ENCODE measurements at regions not wholly inside any gene's neighbourhood (a gene's known extent, or its start where the extent isn't known, plus 50 kb on each side); places are given as distances from the start of the nearest gene placed in this dataset.

DNA sequence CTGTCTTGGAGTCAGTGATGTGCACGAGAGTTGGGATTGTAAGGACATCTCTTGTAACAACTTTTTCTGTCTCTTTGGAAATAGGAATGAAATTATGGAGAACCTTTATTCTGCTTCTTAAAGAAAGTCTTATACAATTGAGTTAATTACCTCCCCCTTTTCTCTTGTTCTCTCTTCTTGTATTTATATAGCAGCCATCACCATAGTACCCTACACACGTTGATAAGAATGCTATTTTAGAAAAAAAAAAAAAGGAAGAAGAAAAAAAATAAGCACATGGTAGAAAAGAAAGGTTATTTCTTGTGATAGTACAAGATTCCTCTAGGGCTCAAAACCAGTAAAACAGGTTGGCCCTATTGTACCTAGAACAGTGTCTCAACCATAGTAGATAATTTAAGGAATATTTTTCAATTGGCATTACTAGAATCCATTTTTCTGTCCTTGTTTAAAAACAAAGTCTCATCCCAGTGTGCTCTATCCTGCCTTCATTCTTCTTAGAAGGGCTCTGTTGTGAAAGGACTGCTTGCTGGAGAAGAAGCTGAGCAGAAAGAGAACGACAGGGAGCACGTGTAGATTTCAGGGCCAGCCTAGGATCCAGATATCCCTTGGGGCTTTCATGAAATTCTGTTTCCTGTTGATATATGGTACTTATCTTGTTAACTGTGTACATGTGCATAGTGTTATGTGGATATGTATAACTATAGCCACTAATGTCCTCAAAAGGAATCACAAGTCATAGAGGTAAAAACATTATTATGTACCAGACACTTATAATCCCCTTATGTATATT lies 392.3 kb upstream of the MEF2C start:
- no CpG with 5 or more reads among the region's 4 CpGs for WGBS (ENCODE audit: insufficient coverage, low lambda C conversion rate)
- H3K27ac ChIP-seq (ENCODE audit: low read length): no peak overlapping the region
- no peaks in the 10 kb centered on the region for H3K27me3 ChIP-seq (ENCODE audit: control insufficient read depth, insufficient read depth, low read length)
- no peaks in the 10 kb centered on the region for H3K9me3 ChIP-seq (ENCODE audit: control insufficient read depth, low read depth, low read length)
- H3K4me3 ChIP-seq (ENCODE audit: low read length): no peak overlapping the region
- DNase-seq: no peak
- no peaks in the 10 kb centered on the region for H3K4me1 ChIP-seq (ENCODE audit: control insufficient read depth, insufficient read depth, low read length)
- no peaks in the 10 kb centered on the region for H3K36me3 ChIP-seq (ENCODE audit: control insufficient read depth, insufficient read depth, low read length)

DNA sequence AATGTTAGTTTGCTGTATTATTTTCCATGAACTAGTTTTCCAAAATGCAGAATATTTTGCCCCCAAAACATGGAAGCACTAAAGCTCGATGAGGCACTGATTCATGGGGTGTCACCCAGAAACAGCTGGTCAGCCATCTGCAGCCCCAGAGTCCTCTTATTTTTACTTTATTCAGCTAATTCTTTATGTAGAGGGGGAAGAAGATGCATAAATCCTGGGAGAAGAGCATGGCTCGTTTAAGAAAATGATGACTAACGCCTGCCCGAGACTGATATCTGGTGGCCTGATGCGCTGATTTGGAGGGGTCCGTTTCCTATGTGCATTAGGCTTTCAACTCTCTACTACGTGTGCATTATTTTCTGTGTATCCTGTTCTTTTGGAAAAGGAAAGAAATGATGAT lies 390.3 kb upstream of the MEF2C start:
- no peaks in the 10 kb centered on the region for H3K4me1 ChIP-seq (ENCODE audit: control insufficient read depth, insufficient read depth, low read length)
- no peak overlapping the region for H3K27ac ChIP-seq (ENCODE audit: low read length)
- no peaks in the 10 kb centered on the region for H3K9me3 ChIP-seq (ENCODE audit: control insufficient read depth, low read depth, low read length)
- no peak for DNase-seq
- WGBS (ENCODE audit: insufficient coverage, low lambda C conversion rate): 100% methylated on average over 1 of the region's 7 CpGs
- no peaks in the 10 kb centered on the region for H3K27me3 ChIP-seq (ENCODE audit: control insufficient read depth, insufficient read depth, low read length)
- H3K4me3 ChIP-seq (ENCODE audit: low read length): no peak overlapping the region
- no peaks in the 10 kb centered on the region for H3K36me3 ChIP-seq (ENCODE audit: control insufficient read depth, insufficient read depth, low read length)

DNA sequence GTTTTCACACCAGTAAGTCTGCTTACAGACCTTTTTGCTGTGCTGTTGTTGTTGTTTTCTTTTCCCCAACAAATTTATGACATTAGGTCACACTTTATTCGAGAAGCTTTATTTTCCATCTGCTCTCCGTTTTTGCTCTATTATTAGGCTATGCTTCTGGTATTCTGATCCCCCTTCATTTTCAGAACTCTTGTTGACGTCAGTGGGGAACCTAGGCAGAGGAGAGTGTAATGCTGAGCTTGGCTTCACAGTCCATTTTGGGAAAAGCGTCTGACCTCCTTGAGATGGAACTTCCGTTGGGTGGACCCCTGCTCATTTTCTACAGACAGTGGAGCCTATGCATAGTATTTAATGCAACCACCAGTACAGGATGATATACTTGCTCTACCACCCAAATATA lies 387.9 kb upstream of the MEF2C start:
- H3K4me3 ChIP-seq (ENCODE audit: low read length): no peak overlapping the region
- no peaks in the 10 kb centered on the region for H3K27me3 ChIP-seq (ENCODE audit: control insufficient read depth, insufficient read depth, low read length)
- DNase-seq: no peak
- H3K9me3 ChIP-seq (ENCODE audit: control insufficient read depth, low read depth, low read length): no peaks in the 10 kb centered on the region
- H3K4me1 ChIP-seq (ENCODE audit: control insufficient read depth, insufficient read depth, low read length): no peaks in the 10 kb centered on the region
- H3K27ac ChIP-seq (ENCODE audit: low read length): no peak overlapping the region
- H3K36me3 ChIP-seq (ENCODE audit: control insufficient read depth, insufficient read depth, low read length): no peaks in the 10 kb centered on the region
- 100% methylated on average over 1 of the region's 5 CpGs for WGBS (ENCODE audit: insufficient coverage, low lambda C conversion rate)

DNA sequence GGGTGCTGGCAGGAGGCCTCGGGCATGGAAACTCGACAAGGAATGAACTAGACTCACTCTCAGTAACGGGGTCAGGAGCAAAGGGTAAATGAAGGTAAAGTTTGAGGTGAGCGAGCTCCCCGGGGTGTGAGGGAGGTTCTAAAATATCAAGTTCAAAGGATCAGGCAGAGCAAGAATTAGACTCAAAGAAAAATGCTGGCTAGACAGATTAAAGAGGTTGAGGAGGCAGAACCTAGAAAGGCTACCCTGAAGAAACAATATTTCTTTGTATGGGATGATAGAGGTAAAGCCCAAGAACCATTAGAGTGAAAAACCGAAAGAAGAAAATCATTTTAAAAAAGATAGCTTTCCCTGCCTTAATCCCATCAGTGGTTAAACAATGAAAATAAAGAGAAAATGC lies 386.7 kb upstream of the MEF2C start:
- Histone ChIP-seq H3K9me3 (ENCODE audit: control insufficient read depth, low read depth, low read length) (no peaks in the 10 kb centered on the region), H3K27ac (ENCODE audit: low read length) (no peak overlapping the region), H3K27me3 (ENCODE audit: control insufficient read depth, insufficient read depth, low read length) (no peaks in the 10 kb centered on the region), H3K4me1 (ENCODE audit: control insufficient read depth, insufficient read depth, low read length) (no peaks in the 10 kb centered on the region), H3K36me3 (ENCODE audit: control insufficient read depth, insufficient read depth, low read length) (no peaks in the 10 kb centered on the region), H3K4me3 (ENCODE audit: low read length) (no peak overlapping the region)
- WGBS (ENCODE audit: insufficient coverage, low lambda C conversion rate): 96% methylated on average over 4 of the region's 6 CpGs
- DNase-seq: no peak

DNA sequence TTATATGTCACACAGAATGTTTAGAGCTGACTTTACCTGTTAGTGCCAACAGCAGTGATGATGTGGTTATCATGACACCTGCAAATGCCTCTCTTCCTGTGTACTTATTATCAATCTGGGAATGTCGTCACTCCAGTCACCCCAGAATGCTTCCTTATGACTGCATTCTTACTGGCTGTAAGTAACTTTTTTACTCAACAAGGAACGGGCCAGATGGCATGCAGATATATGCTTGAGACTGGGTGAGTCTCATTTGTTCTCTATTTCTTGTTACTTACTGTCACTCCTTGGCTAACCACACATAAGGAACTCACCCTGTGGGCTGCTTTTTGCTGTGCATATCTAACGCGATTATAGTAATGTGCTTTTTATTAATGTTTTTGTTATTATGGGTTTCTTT lies 385.5 kb upstream of the MEF2C start:
- WGBS (ENCODE audit: insufficient coverage, low lambda C conversion rate): 100% methylated on average over 2 of the region's 4 CpGs
- Histone ChIP-seq H3K36me3 (ENCODE audit: control insufficient read depth, insufficient read depth, low read length) (no peaks in the 10 kb centered on the region), H3K27me3 (ENCODE audit: control insufficient read depth, insufficient read depth, low read length) (no peaks in the 10 kb centered on the region), H3K9me3 (ENCODE audit: control insufficient read depth, low read depth, low read length) (no peaks in the 10 kb centered on the region), H3K27ac (ENCODE audit: low read length) (no peak overlapping the region), H3K4me3 (ENCODE audit: low read length) (no peak overlapping the region), H3K4me1 (ENCODE audit: control insufficient read depth, insufficient read depth, low read length) (no peaks in the 10 kb centered on the region)
- no peak for DNase-seq

DNA sequence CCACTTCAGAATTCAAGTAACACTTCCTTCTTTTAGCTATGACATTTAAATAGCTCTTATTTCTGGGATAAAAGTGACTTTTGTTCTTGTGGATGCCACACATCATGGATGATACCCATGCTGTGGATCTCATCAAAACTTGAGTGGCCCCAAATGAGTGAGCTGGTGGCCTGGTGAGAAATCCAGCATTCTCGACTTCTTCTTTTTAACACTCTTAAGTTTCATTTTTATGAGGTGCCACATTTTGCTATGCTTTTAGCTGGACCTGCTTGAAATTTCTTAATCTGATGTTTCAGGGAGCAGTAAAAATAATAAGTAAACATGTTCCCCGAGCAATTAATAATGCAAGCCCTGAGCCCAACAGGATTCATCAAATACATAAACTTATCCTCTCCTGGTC lies 384.8 kb upstream of the MEF2C start:
- WGBS (ENCODE audit: insufficient coverage, low lambda C conversion rate): 81% methylated on average over 2 of the region's 2 CpGs
- no peak overlapping the region for H3K27ac ChIP-seq (ENCODE audit: low read length)

DNA sequence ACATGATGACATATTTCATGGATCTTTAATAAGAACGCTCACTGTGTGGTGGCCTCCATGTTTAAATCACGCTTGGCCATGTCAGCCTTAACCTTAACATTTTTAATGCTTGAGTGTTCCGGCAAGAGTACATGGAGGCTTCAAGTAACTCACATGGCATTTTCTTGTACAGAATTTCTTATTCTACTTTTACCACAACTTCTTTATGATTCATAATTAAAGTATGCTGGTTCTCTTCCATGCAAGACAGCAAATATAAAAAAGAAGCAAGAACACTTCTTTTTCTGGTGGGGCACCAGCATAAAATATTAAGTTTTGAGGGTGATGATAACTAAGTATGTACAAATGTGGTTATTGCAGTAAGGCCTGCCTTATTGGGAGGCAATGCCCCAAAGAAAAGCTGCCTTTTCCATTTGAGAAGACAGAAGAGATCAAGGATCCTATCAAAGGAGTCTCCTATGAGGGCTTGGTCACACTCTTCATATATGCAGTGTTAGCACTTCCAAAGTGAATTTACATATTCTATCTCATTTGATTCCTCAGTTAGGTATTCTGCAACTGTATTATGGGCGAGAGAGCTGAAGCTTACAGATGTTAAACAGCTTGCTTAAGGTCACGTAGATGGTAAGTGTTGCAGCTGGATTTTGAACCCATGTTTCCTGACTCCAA lies 382.7 kb upstream of the MEF2C start:
- WGBS (ENCODE audit: insufficient coverage, low lambda C conversion rate): 92% methylated on average over 2 of the region's 5 CpGs
- H3K4me1 ChIP-seq (ENCODE audit: control insufficient read depth, insufficient read depth, low read length): no peaks in the 10 kb centered on the region
- H3K27me3 ChIP-seq (ENCODE audit: control insufficient read depth, insufficient read depth, low read length): no peaks in the 10 kb centered on the region
- no peak for DNase-seq
- no peak overlapping the region for H3K27ac ChIP-seq (ENCODE audit: low read length)
- no peak overlapping the region for H3K4me3 ChIP-seq (ENCODE audit: low read length)
- no peaks in the 10 kb centered on the region for H3K9me3 ChIP-seq (ENCODE audit: control insufficient read depth, low read depth, low read length)
- H3K36me3 ChIP-seq (ENCODE audit: control insufficient read depth, insufficient read depth, low read length): no peaks in the 10 kb centered on the region

More for the DNA sequence above, 384.8 kb upstream of the MEF2C start:
- Histone ChIP-seq H3K9me3 (ENCODE audit: control insufficient read depth, low read depth, low read length) (no peaks in the 10 kb centered on the region), H3K4me1 (ENCODE audit: control insufficient read depth, insufficient read depth, low read length) (no peaks in the 10 kb centered on the region), H3K36me3 (ENCODE audit: control insufficient read depth, insufficient read depth, low read length) (no peaks in the 10 kb centered on the region), H3K27me3 (ENCODE audit: control insufficient read depth, insufficient read depth, low read length) (no peaks in the 10 kb centered on the region), H3K4me3 (ENCODE audit: low read length) (no peak overlapping the region)
- DNase-seq: no peak

DNA sequence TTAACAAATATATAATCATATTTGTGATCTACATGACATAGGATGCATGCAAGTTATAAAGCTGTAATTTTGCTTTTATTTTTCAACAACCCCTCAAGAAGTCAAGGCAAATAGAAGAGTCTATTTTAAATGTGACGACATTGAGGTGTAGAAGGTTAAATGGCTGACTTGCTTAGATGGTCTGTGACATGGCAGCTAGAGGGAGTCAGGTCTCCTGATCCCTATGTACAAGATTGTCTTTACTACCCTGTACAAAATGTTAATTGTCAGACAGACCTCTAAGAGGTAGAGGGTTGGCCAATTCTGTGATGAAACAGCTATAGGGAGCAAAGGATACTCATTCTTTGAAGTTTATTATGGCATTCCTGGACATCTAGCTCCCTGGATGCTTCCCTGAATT lies 380.9 kb upstream of the MEF2C start:
- Histone ChIP-seq H3K9me3 (ENCODE audit: control insufficient read depth, low read depth, low read length) (no peaks in the 10 kb centered on the region), H3K4me3 (ENCODE audit: low read length) (no peak overlapping the region), H3K27ac (ENCODE audit: low read length) (no peak overlapping the region), H3K36me3 (ENCODE audit: control insufficient read depth, insufficient read depth, low read length) (no peaks in the 10 kb centered on the region), H3K4me1 (ENCODE audit: control insufficient read depth, insufficient read depth, low read length) (no peaks in the 10 kb centered on the region), H3K27me3 (ENCODE audit: control insufficient read depth, insufficient read depth, low read length) (no peaks in the 10 kb centered on the region)
- WGBS (ENCODE audit: insufficient coverage, low lambda C conversion rate): no CpG with 5 or more reads among the region's 1 CpG
- DNase-seq: no peak

DNA sequence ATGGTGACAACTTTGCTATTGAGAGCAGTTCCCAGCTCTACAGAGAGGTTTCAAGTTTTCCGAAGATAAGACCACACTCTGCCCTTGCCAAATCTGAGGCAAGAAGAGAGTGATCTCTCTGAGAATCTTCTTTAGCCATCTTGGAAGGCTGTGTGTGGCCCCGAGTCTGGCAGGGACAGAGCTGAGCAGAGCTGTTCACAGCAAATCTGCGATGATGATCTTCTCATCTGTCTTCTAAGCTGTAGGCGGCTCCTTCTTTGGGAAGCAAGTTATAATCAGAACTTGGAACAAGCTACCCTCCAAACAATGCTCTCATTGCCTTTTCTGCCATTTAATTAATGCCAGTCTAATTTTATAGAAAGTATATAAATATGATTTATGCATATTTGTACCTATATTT lies 379.0 kb upstream of the MEF2C start:
- H3K36me3 ChIP-seq (ENCODE audit: control insufficient read depth, insufficient read depth, low read length): no peaks in the 10 kb centered on the region
- no peaks in the 10 kb centered on the region for H3K9me3 ChIP-seq (ENCODE audit: control insufficient read depth, low read depth, low read length)
- no peak overlapping the region for H3K4me3 ChIP-seq (ENCODE audit: low read length)
- no peaks in the 10 kb centered on the region for H3K27me3 ChIP-seq (ENCODE audit: control insufficient read depth, insufficient read depth, low read length)
- no peak for DNase-seq
- no peak overlapping the region for H3K27ac ChIP-seq (ENCODE audit: low read length)
- no CpG with 5 or more reads among the region's 4 CpGs for WGBS (ENCODE audit: insufficient coverage, low lambda C conversion rate)
- H3K4me1 ChIP-seq (ENCODE audit: control insufficient read depth, insufficient read depth, low read length): no peaks in the 10 kb centered on the region

DNA sequence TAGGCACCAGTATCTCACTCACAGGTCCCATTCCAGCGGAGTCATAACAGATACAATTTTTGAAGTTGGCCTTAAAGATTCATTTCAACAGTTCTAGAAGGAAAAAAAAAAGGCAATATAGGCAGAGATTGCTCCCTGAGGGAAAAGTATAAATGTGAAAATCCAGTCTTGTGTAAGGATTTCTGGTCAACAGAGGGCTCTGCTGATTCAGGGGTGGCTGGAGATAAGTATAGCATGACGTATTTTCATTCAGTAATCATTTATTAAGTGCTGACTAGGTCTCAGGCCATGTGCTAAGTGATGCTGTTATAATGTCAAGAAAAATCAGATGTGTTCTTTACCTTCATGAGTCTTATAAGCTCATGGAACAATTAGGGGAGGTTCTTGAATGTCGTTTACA lies 377.3 kb upstream of the MEF2C start:
- WGBS (ENCODE audit: insufficient coverage, low lambda C conversion rate): no CpG with 5 or more reads among the region's 3 CpGs
- no peak for DNase-seq
- Histone ChIP-seq H3K9me3 (ENCODE audit: control insufficient read depth, low read depth, low read length) (no peaks in the 10 kb centered on the region), H3K36me3 (ENCODE audit: control insufficient read depth, insufficient read depth, low read length) (no peaks in the 10 kb centered on the region), H3K27me3 (ENCODE audit: control insufficient read depth, insufficient read depth, low read length) (no peaks in the 10 kb centered on the region), H3K27ac (ENCODE audit: low read length) (no peak overlapping the region), H3K4me3 (ENCODE audit: low read length) (no peak overlapping the region), H3K4me1 (ENCODE audit: control insufficient read depth, insufficient read depth, low read length) (no peaks in the 10 kb centered on the region)

All from large intestine (tissue), 3 donors.